GM18909 (cell line): ENCODE measurements at regions not wholly inside any gene's neighbourhood (a gene's known extent, or its start where the extent isn't known, plus 50 kb on each side); places are given as distances from the start of the nearest gene placed in this dataset.
"Not testable (repeated sequence)": the region's sequence is repeated elsewhere in the genome, so short reads cannot be mapped to it uniquely, and the experiment has no call there.

ENCODE experiments used
- ATAC-seq: cut with Tn5 transposase; IDR thresholded peaks from one replicate; pipeline ENCODE4 v1.9.1; 2021; ENCODE audit warnings: mild to moderate bottlenecking; ENCODE audit not compliant: unreplicated experiment, poor library complexity

DNA sequence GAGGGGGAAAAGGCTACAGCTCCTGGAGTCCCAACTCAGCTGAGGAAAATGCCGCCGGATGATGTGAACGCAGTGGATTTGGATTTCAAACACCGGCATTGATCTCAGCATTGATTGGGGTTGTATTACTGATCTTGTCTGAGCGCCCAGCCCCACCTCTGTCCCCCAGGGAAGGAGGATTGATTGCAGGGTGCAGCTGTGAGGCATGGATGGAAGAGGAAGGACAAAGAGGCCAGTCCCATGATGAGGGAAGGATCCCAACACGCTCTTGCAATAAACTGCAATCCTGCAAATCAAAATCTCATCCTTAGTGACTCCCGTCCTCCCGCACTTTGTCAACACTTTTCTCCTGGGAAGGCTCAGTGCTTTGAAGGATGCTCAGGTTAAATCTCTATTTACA lies 242.3 kb upstream of the PROX1 start:
- no peak for ATAC-seq

DNA sequence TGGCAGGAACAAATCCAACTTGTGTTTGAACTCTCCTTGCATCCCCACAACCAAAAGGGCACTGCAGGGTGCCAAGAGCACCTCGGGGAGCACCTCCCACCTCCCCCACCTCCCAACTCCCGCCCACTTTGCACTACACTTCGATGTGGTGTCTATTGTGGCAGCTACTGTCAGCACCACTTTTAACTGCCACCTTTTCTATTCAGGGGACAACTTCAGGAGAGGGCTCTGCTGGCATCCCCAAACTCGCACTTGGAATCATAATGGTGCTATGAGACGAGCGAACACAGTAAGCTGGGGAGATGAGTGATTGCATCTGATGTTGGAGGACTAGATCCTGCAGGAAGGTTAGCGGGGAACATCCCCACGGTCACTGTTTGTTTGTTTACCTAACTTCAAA lies 238.2 kb upstream of the PROX1 start:
- no peak for ATAC-seq

- ATAC-seq = no peak
Measured at GRCh38 chr1:213750231-213751063, 237.3 kb upstream of the PROX1 start.

DNA sequence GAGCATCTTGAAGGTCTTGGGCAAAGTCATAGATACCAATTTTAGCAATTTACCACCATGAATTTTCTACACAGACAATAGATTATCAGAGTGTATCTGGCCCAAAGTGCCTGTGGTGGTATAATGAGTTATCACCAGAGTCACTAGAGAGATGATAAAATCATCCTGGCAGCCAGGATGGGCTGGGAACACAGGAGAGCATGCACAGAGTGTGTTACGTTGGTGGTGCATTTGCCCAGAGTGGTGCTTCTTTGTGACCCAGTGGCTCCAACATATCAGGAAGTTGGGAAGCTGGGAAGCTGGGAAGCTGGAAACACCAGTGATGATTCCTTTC lies 236.7 kb upstream of the PROX1 start:
- no peak for ATAC-seq

- no peak for ATAC-seq
Measured at GRCh38 chr1:213759359-213760181, 228.2 kb upstream of the PROX1 start.

DNA sequence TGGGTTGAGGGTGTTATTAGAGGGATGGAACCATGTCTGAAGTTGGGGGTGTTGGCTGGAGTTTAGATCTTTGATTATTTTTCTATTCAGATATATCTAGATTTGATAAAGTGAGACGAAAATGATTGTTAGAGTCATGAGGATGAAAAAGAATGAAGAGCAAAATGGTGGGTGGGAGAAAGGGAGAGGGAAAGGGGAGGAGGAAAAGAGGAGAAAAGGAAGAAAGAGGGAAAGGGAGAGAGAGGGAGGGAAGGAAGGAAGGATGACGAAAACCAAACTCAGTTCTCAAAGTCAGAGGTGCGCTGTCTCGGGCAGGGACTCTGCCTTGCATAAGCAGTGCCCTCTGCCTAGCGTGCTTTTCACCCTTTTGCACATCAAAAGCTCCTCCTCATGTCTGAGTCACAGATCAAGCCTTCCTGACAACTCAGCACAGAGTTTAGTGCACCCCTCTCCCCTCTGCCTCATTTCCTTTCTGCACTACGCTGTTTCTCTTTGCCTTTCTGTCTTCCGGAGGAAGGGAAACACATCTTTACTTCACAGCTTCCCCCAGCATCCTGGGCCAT lies 225.8 kb upstream of the PROX1 start:
- no peak for ATAC-seq

DNA sequence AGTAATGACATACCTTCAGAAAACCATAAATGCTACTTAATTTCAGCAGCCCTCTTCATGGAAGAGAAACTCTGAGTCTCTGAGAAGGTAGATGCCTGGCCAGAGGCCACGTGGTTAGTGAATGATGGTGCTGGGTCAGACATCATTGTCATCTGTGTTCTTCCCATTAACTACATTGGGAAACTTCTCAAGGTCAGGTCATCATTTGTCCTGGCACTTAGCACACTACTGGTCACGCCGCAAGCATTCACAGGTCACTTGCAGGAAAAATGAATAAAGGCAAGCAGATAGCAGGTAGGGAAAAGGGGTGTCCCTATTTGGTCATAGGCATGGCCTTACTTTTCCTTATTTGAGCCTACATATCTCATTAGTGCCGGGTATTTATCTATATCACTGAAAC lies 220.1 kb upstream of the PROX1 start:
- no peak for ATAC-seq

- ATAC-seq = no peak
Measured at GRCh38 chr1:213772128-213773063, 215.4 kb upstream of the PROX1 start.

DNA sequence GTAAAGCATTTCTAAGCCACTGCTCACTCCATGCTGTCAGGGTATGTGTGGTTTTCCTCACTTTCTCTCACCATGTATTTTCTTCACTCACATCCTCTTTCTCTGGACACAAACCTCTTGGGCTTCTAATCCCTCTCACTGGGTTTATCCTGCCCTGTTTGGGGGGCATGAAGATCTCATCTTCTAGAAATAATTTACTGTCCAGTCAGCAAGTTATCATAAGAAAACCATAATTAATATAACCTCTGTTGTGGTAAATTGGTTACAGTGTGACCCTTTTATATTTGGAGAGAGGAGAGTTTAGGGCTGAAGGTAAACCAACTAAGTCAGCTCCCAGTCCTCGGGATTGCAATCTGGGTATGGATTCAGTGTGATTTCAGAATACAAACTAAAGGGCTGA lies 213.8 kb upstream of the PROX1 start:
- no peak for ATAC-seq

DNA sequence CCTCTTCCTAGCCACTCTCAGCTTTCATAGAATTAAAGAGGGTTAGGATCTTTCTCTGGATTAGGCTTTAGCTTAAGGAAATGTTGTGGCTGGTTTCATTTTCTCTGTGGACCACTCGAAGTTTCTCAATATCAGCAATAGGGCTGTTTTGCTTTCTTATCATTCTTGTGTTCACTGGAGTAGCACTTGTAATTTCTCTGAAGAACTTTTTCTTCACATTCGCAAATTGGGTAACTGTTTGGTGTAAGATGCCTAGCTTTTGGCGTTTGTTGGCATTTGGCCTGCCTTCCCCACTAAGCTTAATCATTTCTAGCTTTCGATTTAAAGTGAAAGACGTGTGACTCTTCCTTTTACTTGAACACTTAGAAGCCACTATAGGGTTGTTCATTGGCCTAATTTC lies 210.8 kb upstream of the PROX1 start:
- no peak for ATAC-seq

- no peak for ATAC-seq
Measured at GRCh38 chr1:213779228-213779627, 208.5 kb upstream of the PROX1 start.

- no peak for ATAC-seq
Measured at GRCh38 chr1:213782941-213783672, 204.7 kb upstream of the PROX1 start.

GRCh38 chr1:213783893-213784292 lies 203.9 kb upstream of the PROX1 start:
- no peak for ATAC-seq

GRCh38 chr1:213786683-213787082 lies 201.1 kb upstream of the PROX1 start:
- ATAC-seq = no peak

DNA sequence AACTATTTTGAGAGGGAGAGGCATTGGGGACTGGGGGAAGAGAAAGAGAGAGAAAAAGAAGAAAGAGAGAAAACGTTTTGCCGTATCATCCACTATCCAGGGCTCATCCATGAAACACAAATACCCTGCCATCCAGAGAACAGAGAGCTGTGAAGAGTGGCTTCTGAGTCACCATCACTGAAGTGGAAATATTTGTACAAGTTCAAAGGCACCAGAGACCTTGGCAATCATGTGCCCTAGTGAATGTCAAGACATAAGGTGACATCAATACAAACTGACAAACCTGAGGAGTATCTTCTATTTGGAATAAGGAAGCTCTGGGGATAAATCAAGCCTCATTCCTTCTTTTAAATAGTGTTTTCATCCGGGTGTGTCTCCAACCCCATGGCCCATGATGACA lies 197.2 kb upstream of the PROX1 start:
- no peak for ATAC-seq

GRCh38 chr1:213793482-213794067 lies 194.2 kb upstream of the PROX1 start:
- ATAC-seq = no peak

DNA sequence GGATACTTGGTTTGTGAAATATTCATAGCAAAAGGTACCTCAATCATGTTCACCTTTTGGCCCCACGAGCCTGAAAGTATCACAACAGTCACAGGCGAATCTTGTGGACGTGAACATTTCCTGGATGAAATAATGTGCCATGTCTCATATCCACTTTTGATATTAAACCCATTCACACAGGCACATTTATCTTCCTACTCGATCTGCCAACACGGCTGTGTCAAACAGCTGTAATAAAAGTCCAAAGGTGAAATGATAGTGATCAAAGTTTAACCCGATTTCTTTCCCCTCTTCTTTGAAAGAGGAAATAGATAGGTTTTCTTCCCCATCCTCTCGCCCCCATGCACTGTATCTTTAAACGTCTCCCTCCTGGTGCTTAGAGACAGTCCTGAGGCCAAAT lies 191.2 kb upstream of the PROX1 start:
- no peak for ATAC-seq

DNA sequence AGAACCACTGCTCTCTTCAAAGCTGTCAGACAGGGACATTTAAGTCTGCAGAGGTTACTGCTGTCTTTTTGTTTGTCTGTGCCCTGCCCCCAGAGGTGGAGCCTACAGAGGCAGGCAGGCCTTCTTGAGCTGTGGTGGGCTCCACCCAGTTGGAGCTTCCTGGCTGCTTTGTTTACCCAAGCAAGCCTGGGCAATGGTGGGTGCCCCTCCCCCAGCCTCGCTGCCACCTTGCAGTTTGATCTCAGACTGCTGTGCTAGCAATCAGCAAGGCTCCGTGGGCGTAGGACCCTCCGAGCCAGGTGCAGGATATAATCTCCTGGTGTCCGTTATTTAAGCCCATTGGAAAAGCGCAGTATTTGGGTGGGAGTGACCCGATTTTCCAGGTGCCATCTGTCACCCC lies 179.5 kb upstream of the PROX1 start:
- not testable (repeated sequence) for ATAC-seq

- no peak for ATAC-seq
Measured at GRCh38 chr1:213817156-213817555, 170.6 kb upstream of the PROX1 start.
